Calu3 (cell line): ENCODE measurements at regions not wholly inside any gene's neighbourhood (a gene's known extent, or its start where the extent isn't known, plus 50 kb on each side); places are given as distances from the start of the nearest gene placed in this dataset.

Experiments
- BruUV-seq: library from RNA; stranded (reverse); fragments of 400-500 nt; replicated peaks from 2 replicates; lab custom pipeline; 2021; lab: Mats Ljungman, UMichigan
- CTCF ChIA-PET: fragments of 300-600 bp; sonication (Branson Sonifier 250); formaldehyde crosslinking; loops from one replicate; lab custom pipeline; 2022; ENCODE audit warnings: antibody characterized with exemption; lab: Charles Lee
- DNase-seq: peaks from one replicate; pipeline ENCODE4 v3.0.0; 2022
- H3K27ac Mint-ChIP-seq: one replicate; pipeline ENCODE4 v1.8.0; 2022; ENCODE audit warnings: mixed read lengths; ENCODE audit not compliant: unreplicated experiment
- H3K27me3 Mint-ChIP-seq: one replicate; pipeline ENCODE4 v1.8.0; 2022; ENCODE audit warnings: mixed read lengths; ENCODE audit not compliant: unreplicated experiment
- H3K36me3 Mint-ChIP-seq: one replicate; pipeline ENCODE4 v1.8.0; 2022; ENCODE audit warnings: mild to moderate bottlenecking, moderate library complexity, mixed read lengths; ENCODE audit not compliant: insufficient read depth, unreplicated experiment
- H3K4me1 Mint-ChIP-seq: one replicate; pipeline ENCODE4 v1.8.0; 2022; ENCODE audit warnings: mild to moderate bottlenecking, low read depth, mixed read lengths; ENCODE audit not compliant: unreplicated experiment
- H3K4me3 Mint-ChIP-seq: one replicate; pipeline ENCODE4 v1.8.0; 2022; ENCODE audit warnings: mild to moderate bottlenecking, low read depth, moderate library complexity, mixed read lengths; ENCODE audit not compliant: unreplicated experiment
- H3K9me3 Mint-ChIP-seq: one replicate; pipeline ENCODE4 v1.8.0; 2022; ENCODE audit warnings: low read depth, mixed read lengths; ENCODE audit not compliant: unreplicated experiment
- intact Hi-C: fragments of 100-400 bp; cut with micrococcal nuclease; formaldehyde crosslinking; loops from one replicate; pipeline ENCODE4 v1.10.0; 2022; ENCODE audit not compliant: unreplicated experiment
- TF ChIP-seq, protein P1 (sequence below): fragments of 200-600 bp; IDR thresholded peaks from one replicate; pipeline ENCODE4 v1.8.0; 2022; ENCODE audit warnings: antibody characterized with exemption; ENCODE audit not compliant: unreplicated experiment

DNA sequence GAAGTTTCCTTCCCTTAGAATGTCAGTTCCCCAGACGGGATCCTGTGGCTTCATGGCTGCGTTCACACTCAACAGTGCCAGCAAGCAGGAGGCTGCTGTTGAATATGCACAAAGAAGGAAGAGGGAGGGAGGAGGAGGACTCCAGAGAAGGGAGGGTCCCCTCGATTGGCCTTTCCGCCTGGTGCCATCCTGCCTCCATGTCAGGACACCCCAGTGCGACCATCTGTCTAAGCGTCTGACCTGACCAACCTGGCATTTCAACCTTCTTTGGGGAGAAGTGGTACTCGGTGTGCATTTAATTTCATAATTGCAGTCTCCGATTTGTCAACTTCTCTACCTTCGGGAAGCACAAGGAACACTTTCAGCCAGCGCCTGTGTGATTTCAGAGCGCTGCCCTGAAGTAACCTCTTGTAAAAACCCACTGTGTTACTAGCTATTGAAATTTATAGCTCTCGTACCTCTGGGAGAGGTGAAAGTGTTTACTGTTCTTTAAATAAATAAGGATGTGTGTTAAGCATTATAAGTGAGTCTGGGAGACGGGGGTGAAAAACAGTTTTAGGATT lies 1491.9 kb downstream of the TBC1D22A start:
- TF ChIP-seq, protein P1, sequence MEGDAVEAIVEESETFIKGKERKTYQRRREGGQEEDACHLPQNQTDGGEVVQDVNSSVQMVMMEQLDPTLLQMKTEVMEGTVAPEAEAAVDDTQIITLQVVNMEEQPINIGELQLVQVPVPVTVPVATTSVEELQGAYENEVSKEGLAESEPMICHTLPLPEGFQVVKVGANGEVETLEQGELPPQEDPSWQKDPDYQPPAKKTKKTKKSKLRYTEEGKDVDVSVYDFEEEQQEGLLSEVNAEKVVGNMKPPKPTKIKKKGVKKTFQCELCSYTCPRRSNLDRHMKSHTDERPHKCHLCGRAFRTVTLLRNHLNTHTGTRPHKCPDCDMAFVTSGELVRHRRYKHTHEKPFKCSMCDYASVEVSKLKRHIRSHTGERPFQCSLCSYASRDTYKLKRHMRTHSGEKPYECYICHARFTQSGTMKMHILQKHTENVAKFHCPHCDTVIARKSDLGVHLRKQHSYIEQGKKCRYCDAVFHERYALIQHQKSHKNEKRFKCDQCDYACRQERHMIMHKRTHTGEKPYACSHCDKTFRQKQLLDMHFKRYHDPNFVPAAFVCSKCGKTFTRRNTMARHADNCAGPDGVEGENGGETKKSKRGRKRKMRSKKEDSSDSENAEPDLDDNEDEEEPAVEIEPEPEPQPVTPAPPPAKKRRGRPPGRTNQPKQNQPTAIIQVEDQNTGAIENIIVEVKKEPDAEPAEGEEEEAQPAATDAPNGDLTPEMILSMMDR = no peak
- no peak overlapping the region for H3K4me3 Mint-ChIP-seq
- DNase-seq = no peak
- intact Hi-C loops = no loop called here
- H3K27me3 Mint-ChIP-seq = no peaks in the 10 kb centered on the region
- BruUV-seq = no TSS peak
- H3K9me3 Mint-ChIP-seq = peaks cover 14% of the 10 kb centered on the region
- no peak overlapping the region for H3K27ac Mint-ChIP-seq
- CTCF ChIA-PET = no interaction called here
- no peaks in the 10 kb centered on the region for H3K4me1 Mint-ChIP-seq
- H3K36me3 Mint-ChIP-seq = no peaks in the 10 kb centered on the region

DNA sequence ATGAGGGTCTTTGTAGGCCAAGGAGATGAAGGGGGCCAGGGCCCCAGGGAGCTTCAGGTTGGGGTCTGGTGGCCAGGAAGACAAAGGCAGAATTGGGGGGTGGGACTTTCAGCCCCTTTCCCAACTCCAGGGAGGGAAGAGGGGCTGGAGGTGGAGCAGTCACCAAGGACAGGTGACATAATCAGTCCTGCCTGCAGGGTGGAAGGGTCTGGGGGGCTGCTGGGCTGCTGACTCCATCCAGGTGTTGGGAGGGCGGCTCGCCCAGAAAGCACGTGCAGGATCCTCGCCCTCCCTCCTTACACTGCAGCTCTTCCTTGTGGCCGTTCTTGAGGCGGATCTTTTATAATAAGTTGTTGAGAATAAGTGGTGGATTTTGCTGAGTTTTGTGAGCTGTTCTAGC lies 1491.1 kb downstream of the TBC1D22A start:
- Mint-ChIP-seq H3K36me3 (no peaks in the 10 kb centered on the region), H3K9me3 (peaks cover 14% of the 10 kb centered on the region), H3K27ac (no peak overlapping the region), H3K27me3 (no peaks in the 10 kb centered on the region), H3K4me1 (no peaks in the 10 kb centered on the region), H3K4me3 (no peak overlapping the region)
- TF ChIP-seq, protein P1 = no peak
- intact Hi-C loops = no loop called here
- BruUV-seq = no TSS peak
- DNase-seq = no peak
- CTCF ChIA-PET = no interaction called here

DNA sequence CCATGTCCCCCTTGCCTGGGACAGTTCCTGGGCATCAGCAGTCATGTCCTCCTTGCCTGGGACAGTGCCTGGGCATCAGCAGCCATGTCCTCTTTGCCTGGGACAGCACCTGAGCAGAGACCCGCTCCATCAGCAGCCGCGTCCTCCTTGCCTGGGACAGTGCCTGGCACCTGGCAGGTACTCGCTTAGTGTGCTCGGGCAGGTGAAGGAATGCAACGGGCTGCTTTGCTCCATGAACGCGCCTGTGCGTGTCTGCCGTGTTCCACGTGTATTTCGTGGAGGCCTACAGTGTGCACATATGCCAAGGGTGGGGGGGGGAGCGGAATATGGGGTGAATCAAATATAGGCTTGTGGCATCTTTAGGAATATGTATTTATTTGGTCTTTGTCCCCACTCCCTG lies 1490.7 kb downstream of the TBC1D22A start:
- Mint-ChIP-seq H3K27me3 (no peaks in the 10 kb centered on the region), H3K9me3 (peaks cover 16% of the 10 kb centered on the region), H3K27ac (no peak overlapping the region), H3K4me1 (no peaks in the 10 kb centered on the region), H3K36me3 (no peaks in the 10 kb centered on the region), H3K4me3 (no peak overlapping the region)
- CTCF ChIA-PET = no interaction called here
- BruUV-seq = no TSS peak
- no peak for DNase-seq
- intact Hi-C loops = no loop called here
- TF ChIP-seq, protein P1 = no peak

DNA sequence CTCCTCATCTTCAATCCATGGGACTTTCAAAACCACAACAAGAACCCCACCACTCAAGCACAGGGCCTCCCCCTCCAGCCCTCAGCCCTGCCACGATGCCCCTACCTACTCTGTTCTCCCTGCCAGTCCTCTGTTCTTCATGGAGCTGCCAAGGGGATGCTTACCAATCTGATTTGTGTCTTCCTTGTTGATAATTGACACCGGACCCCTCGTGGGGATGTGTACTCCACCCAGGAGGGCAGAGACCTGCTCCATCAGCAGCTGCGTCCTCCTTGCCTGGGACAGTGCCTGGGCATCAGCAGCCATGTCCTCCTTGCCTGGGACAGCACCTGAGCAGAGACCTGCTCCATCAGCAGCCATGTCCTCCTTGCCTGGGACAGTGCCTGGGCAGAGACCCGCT lies 1489.2 kb downstream of the TBC1D22A start:
- H3K9me3 Mint-ChIP-seq = peaks cover 17% of the 10 kb centered on the region
- BruUV-seq = no TSS peak
- TF ChIP-seq, protein P1 = no peak
- intact Hi-C loops = no loop called here
- CTCF ChIA-PET = no interaction called here
- H3K27ac Mint-ChIP-seq = no peak overlapping the region
- H3K27me3 Mint-ChIP-seq = no peaks in the 10 kb centered on the region
- no peak for DNase-seq
- H3K36me3 Mint-ChIP-seq = no peaks in the 10 kb centered on the region
- H3K4me1 Mint-ChIP-seq = no peaks in the 10 kb centered on the region
- H3K4me3 Mint-ChIP-seq = no peak overlapping the region
